ENCODE measurements at regions not wholly inside any gene's neighbourhood (a gene's known extent, or its start where the extent isn't known, plus 50 kb on each side); places are given as distances from the start of the nearest gene placed in this dataset.
"Not testable (repeated sequence)": the region's sequence is repeated elsewhere in the genome, so short reads cannot be mapped to it uniquely, and the experiment has no call there.

DNA sequence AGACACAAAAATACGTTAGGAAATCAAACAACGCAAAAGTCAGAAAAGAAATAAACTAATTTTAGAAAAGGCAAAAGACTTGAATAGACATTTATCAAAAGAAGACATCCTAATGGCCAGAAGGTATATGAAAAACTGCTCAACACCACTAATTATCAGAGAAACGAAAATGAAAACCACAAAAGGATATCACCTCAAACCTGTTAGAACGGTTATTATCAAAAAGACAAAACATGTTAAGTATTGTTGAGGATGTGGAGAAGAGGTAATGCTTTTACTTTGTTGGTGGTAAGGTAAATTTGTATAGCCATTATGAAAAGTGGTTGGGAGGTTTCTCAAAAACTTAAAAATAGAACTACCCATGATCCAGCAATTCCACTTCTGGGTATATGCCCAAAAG lies 230.0 kb upstream of the RGMB start:
- Mint-ChIP-seq H3K4me1 (ENCODE audit: low read depth) (no peaks in the 10 kb centered on the region), H3K27ac (no peak overlapping the region), H3K36me3 (ENCODE audit: low read depth) (peaks cover 27% of the 10 kb centered on the region), H3K9me3 (peaks cover 31% of the 10 kb centered on the region), H3K4me3 (no peak overlapping the region), H3K27me3 (ENCODE audit: insufficient read depth) (no peaks in the 10 kb centered on the region)
- TF ChIP-seq, protein P1, sequence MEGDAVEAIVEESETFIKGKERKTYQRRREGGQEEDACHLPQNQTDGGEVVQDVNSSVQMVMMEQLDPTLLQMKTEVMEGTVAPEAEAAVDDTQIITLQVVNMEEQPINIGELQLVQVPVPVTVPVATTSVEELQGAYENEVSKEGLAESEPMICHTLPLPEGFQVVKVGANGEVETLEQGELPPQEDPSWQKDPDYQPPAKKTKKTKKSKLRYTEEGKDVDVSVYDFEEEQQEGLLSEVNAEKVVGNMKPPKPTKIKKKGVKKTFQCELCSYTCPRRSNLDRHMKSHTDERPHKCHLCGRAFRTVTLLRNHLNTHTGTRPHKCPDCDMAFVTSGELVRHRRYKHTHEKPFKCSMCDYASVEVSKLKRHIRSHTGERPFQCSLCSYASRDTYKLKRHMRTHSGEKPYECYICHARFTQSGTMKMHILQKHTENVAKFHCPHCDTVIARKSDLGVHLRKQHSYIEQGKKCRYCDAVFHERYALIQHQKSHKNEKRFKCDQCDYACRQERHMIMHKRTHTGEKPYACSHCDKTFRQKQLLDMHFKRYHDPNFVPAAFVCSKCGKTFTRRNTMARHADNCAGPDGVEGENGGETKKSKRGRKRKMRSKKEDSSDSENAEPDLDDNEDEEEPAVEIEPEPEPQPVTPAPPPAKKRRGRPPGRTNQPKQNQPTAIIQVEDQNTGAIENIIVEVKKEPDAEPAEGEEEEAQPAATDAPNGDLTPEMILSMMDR (IDR thresholded peaks at IDR 0.05) = no peak
- no peak for DNase-seq

DNA sequence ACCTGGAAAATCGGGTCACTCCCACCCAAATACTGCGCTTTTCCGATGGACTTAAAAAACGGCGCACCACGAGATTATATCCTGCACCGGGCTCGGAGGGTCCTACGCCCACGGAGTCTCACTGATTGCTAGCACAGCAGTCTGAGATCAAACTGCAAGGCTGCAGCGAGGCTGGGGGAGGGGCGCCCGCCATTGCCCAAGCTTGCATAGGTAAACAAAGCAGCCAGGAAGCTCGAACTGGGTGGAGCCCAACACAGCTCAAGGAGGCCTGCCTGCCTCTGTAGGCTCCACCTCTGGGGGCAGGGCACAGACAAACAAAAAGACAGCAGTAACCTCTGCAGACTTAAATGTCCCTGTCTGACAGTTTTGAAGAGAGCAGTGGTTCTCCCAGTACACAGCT lies 226.5 kb upstream of the RGMB start:
- not testable (repeated sequence) for H3K27me3 Mint-ChIP-seq (ENCODE audit: insufficient read depth); DNase-seq

DNA sequence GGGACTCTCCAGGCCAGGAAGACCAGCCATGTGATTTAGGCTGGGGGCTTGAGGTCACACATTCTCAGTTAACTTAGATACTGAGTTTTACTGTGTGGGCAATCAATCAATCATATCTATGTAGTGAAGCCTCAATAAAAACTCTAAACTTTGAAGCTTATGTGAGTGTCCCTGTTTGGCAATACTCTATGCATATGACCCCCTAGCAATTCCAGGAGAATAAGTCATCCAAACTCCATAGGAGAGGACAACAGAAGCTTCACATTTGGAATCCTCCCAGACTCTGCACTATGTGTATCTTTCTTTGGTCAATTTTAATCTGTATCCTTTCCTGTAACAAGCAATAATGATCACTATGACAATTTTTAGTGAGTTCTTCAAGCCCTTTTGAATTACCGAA lies 216.8 kb upstream of the RGMB start:
- H3K27me3 Mint-ChIP-seq (ENCODE audit: insufficient read depth) = no peaks in the 10 kb centered on the region
- peaks cover 29% of the 10 kb centered on the region for H3K4me1 Mint-ChIP-seq (ENCODE audit: low read depth)
- DNase-seq = no peak
- TF ChIP-seq, protein P1 (IDR thresholded peaks at IDR 0.05) = no peak
- 0 out of 2 replicates have a peak, but pooled peaks cover 5% of the 10 kb centered on the region for H3K36me3 Mint-ChIP-seq (ENCODE audit: low read depth)
- no peaks in the 10 kb centered on the region for H3K9me3 Mint-ChIP-seq
- no peak overlapping the region for H3K27ac Mint-ChIP-seq
- H3K4me3 Mint-ChIP-seq = no peak overlapping the region

More for the DNA sequence above, 226.5 kb upstream of the RGMB start:
- H3K27ac Mint-ChIP-seq; H3K4me3 Mint-ChIP-seq; H3K4me1 Mint-ChIP-seq (ENCODE audit: low read depth): not testable (repeated sequence)
- Mint-ChIP-seq H3K9me3 (peaks cover 12% of the 10 kb centered on the region), H3K36me3 (ENCODE audit: low read depth) (peaks cover 13% of the 10 kb centered on the region)

DNA sequence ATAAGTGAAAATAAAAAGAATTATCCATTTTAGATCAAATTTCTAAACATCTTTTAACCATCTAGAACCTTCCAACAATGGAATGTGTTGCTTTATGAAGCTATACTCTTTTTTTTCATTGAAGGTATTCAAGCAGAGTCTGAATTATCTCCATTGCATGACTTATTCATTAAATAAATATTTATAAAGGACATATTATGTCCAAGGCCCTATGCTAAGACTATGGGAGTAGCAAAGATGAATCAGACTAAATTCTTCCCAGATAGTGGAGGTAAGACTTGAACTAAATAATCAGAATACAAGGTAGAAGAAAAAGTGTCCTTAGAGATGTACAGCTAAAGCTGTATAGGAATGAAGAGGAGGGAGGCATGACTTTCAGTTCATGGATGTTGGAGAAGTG lies 215.5 kb upstream of the RGMB start:
- 0 out of 2 replicates have a peak, but pooled peaks cover 5% of the 10 kb centered on the region for H3K36me3 Mint-ChIP-seq (ENCODE audit: low read depth)
- no peaks in the 10 kb centered on the region for H3K27me3 Mint-ChIP-seq (ENCODE audit: insufficient read depth)
- no peaks in the 10 kb centered on the region for H3K9me3 Mint-ChIP-seq
- H3K4me1 Mint-ChIP-seq (ENCODE audit: low read depth) = peaks cover 29% of the 10 kb centered on the region
- H3K27ac Mint-ChIP-seq = no peak overlapping the region
- no peak for DNase-seq
- TF ChIP-seq, protein P1 (IDR thresholded peaks at IDR 0.05) = no peak
- no peak overlapping the region for H3K4me3 Mint-ChIP-seq

DNA sequence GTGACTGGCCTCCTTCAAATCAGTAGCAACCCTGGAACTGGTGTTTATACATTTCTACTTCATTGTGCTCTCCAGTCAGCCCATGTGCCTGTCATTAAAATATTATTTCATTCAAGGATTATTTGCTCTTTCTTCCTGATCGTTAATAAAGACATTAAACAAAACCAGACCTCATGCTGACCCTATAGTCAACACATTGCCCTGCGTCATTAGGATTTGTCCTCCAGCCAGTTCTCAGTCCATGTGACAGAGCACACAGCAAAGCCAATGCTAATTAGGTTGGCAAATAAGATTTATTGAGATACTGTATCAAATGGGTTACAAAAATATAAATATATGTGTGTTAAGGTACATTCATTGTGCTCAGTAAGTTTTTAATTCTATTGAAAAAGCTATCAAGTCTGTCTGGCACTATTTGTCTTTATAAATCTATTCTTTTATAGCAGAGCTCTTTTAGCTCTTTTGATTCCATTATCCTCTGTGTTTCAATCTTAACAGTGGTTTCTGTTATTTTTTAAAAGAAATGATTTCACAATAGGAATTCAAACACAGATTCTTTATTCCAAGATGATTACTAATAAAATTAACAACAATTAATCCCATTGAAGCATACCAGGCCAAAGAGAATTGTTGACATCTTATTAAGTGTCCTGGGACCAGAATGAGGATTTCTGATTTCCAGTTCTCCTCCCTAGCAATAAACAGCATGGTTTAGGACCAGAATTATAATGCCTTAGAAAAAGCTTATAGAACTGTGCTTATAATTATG lies 209.4 kb upstream of the RGMB start:
- no peaks in the 10 kb centered on the region for H3K9me3 Mint-ChIP-seq
- H3K4me1 Mint-ChIP-seq (ENCODE audit: low read depth) = peaks cover 12% of the 10 kb centered on the region
- no peak for DNase-seq

DNA sequence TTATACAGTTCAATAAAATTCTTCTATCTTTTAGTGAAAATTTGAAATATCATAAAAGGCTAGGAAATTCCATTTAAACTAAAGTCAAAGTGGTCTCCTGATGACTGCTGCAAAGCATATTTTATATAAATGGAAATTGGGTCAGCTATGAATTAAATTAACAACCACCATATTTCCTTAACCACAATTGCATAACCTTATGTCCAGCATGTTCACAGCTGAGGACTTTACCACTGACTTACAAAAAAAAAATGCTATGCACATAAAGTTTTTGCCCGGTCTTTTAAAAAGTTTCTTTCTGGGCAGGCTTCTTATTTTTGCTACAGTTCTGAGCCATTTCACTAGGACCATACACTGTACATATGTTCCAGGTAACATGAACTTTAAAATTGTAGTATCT lies 208.6 kb upstream of the RGMB start:
- H3K4me3 Mint-ChIP-seq = no peak overlapping the region
- no peak overlapping the region for H3K27ac Mint-ChIP-seq
- H3K36me3 Mint-ChIP-seq (ENCODE audit: low read depth) = no peaks in the 10 kb centered on the region
- H3K4me1 Mint-ChIP-seq (ENCODE audit: low read depth) = peaks cover 19% of the 10 kb centered on the region
- TF ChIP-seq, protein P1 (IDR thresholded peaks at IDR 0.05) = no peak
- H3K27me3 Mint-ChIP-seq (ENCODE audit: insufficient read depth) = no peaks in the 10 kb centered on the region
- no peak for DNase-seq
- H3K9me3 Mint-ChIP-seq = no peaks in the 10 kb centered on the region

More for the DNA sequence above, 209.4 kb upstream of the RGMB start:
- Mint-ChIP-seq H3K36me3 (ENCODE audit: low read depth) (no peaks in the 10 kb centered on the region), H3K27ac (no peak overlapping the region), H3K27me3 (ENCODE audit: insufficient read depth) (no peaks in the 10 kb centered on the region), H3K4me3 (no peak overlapping the region)
- TF ChIP-seq, protein P1 (IDR thresholded peaks at IDR 0.05) = no peak

All from HFFc6 (cell line).